CD1c-positive myeloid dendritic cell (primary cell): ENCODE measurements at regions not wholly inside any gene's neighbourhood (a gene's known extent, or its start where the extent isn't known, plus 50 kb on each side); places are given as distances from the start of the nearest gene placed in this dataset.

Experiments used
- DNase-seq: peaks from one replicate; pipeline ENCODE4 v3.0.0-alpha.2; 2016; ENCODE audit errors: extremely low spot score

DNA sequence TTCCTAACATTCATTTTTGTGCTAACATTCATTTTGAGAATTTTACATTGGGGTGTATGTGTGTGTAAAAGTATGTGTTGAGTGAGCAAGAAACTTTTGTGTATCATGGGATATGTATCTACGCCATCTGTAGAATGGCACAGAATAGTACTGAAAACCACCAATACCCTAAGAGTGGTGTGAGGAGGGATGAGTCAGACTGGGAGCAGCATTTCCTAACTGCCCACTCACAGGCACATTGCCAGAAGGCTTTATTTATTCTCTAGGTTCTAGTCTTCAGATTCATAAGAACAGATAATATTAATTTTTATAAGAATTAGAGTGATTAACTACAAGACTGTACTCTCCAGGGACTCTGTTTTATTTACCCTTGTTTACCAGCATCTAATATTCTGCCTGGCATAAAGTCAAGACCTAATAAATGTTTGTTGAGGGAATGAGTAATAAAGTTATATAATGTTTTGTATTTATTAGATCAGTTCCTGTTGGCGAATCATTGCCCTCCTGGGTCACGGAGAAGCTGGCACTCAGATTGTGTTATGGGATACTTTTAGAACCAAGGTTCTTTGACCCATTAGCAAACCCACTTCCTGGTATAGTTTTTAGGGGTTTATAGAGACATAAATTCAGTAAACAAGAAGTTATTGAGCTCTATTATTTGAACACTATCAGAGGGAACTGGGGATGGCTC, 159.1 kb upstream of the PPP2R2B start:
- no peak for DNase-seq

DNA sequence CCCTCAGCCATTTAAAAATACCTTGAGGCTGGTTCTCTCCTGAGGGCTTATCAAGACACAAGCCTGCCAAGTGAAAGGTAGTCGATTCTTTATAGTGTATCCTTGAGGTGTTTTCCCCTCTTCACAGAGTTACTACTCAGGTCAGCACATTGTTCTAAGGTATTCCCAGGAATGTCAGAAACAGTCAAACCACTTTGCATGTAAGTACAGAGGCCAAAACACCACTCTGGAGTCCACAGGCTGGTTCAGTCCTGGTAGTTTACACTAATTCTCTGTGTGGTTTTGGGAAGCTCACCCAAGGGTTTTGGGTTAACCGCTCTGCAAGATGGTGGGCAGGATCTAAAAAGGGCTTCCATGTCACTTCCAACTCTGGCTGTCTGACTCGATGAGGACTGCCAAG, 162.3 kb upstream of the PPP2R2B start:
- no peak for DNase-seq

DNA sequence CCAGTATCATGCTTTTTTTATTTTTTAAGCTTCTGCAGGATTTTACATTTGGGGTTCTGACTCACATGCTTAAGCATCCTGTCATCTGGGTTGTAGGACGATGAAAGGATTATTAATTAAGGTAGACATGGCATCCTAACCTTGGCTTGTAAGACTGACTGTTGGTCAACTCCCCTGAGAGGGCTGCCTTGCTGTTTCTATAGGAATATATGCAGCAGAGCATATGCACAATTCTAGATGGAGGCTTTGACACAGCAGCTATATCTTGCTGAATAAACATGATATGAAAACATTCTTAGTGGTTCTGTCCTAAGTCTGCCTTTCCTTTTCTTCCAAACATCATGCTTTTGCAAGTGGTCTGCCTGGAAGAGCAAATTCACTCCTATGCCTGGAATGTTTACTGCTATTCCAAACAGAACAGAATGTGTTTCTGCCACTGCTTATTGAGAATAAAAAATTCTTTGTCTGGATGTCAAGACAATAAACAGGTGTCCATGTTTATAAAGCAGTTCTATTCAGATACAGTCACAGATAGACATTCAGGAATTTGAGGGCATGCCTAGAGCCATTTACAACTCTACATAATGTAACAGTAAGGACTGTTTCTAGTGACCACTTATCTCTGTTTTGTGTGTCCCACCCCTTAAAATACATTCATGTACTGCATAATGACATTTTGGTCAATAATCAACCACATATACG, 166.2 kb upstream of the PPP2R2B start:
- no peak for DNase-seq

GRCh38 chr5:147045290-147045689, 166.7 kb upstream of the PPP2R2B start:
- no peak for DNase-seq

DNA sequence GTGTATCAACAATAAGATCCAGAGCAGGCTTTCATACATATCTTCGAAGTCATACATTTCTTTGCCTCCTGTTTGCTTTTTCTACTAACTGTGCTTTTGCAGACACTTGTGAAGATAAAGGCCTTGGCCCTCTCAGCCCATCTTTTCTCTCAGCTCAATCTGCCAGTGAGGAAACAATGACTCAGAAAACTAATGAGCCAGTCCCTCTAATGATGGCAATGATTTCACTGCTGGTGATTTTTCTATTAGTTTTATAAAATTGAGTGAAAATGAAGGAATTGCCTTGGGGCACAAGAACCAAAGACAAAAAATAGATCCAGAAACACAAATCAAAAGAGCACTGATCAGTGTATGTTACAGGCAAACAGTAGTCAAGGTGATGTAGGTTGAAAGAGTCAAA, 167.7 kb upstream of the PPP2R2B start:
- DNase-seq: no peak

- no peak for DNase-seq
These were observed 168.3 kb upstream of the PPP2R2B start for GRCh38 chr5:147046894-147047293.

DNA sequence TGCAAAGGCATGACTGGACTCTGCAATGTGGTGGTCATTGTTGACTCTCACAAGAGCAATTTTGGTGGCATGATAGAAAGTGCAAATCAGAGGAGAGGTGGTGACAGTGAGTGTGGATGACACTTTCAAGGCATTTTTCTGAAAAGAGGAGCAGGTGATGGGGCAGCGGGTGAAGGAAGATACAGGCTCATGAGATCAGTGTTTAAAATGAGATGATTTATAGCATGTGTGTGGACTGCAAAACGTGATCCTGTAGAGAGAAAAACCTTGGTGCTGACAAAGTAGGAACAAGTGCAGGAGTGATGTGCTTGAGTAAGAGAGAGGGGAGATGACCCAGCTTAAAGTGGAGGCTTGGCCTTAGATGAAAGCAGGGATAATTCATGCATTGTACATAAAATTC, 171.2 kb upstream of the PPP2R2B start:
- DNase-seq: no peak

GRCh38 chr5:147050172-147050571, 171.6 kb upstream of the PPP2R2B start:
- no peak for DNase-seq

- no peak for DNase-seq
These were observed 172.6 kb upstream of the PPP2R2B start for GRCh38 chr5:147051193-147051592.

GRCh38 chr5:147052519-147052918, 174.0 kb upstream of the PPP2R2B start:
- DNase-seq: no peak

- DNase-seq: no peak
These were observed 176.7 kb upstream of the PPP2R2B start for GRCh38 chr5:147055089-147055826.

DNA sequence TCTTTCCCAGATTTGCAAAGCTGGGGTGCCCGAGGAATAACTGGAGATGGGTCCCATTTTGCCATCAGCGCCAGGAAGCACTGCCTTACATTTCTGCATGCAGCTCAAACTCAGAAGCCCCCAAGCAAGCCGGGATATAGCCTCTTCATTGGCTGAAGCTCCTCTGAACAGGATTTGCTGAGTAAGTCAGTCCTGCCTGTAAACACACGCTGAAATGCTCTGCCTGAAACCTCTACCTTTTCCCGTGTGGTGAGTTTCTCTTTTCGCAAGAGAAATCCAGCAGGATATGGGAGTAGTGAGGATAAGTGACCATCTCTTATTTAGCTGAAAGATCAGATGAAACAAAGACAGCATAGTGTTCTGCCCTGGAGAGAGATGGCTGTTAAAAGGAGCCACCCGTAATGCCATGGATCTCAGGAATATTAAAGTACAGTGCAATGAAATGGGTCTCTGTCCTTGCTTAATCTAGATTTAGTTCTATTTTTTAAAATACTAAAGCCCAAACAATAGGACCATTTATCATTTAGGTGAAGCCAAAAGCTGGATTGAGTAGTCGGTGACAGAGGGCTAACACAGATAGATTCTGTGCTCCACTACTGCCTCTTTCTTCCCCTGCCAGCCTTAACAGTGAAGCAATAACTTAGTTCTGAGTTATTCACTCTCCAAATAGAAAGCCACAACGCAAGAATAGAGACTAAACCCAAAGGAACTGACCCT, 177.5 kb upstream of the PPP2R2B start:
- no peak for DNase-seq

- DNase-seq: no peak
These were observed 177.8 kb upstream of the STK32A start for GRCh38 chr5:147057051-147057450.

- DNase-seq: no peak
These were observed 173.4 kb upstream of the STK32A start for GRCh38 chr5:147061431-147061830.

DNA sequence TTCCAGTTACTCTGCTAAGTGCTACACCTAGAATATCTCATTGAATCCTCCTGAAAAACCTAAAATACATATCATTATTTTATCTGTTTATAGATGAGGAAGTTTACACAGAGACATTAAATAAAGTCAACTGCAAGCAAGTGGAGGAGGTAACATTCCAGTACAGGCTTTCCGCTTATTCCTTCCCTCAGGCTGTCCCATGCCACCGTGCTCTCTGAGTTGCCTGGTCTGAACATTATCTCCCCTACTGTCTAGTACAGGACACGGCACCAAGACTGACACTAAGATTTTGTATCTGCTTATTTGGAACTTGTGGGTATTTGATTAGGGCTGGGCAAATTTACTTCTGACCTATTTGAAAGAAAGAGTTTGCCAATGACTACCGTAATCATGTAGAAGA, 172.4 kb upstream of the STK32A start:
- DNase-seq: no peak

GRCh38 chr5:147063943-147064342, 170.9 kb upstream of the STK32A start:
- DNase-seq: no peak

DNA sequence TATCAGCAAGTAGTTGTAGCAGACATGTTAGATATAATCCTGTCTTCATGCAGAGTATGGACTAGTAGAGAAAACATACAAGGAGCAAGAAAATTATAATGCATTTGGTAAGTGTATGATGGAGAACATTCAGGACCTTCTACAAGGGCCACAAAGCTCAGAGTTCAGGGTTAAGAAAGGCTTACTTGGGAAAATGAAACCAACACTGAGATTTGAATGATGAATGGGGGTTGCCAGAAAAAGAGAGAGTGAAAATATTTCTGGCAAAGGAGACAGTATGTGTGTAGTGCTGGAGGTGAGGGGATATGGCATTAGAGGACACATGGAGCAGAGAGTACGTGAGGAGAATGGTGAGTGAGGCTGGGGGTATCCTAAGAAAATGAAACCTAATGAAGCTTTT, 169.8 kb upstream of the STK32A start:
- DNase-seq: no peak

- DNase-seq: no peak
These were observed 165.8 kb upstream of the STK32A start for GRCh38 chr5:147068998-147069397.

- DNase-seq: no peak
These were observed 162.2 kb upstream of the STK32A start for GRCh38 chr5:147072622-147073021.

GRCh38 chr5:147073098-147073497, 161.7 kb upstream of the STK32A start:
- DNase-seq: no peak

DNA sequence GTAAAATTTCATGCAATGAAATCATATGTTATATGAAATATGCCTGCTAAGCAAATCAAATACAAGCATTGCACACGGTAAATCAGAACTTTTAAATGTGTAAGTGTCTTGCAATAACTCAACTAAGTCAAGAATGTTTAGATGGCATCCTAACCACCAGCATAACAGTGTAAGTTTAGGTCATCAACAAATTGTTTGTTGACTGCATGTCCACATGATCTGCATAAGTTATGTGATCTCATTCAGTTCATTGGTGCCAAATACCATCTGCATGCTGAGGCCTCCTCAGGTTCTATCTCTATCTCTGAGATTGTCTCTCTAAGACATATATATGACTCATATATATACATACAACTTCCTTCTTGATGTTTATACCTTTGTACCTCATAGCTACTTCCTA, 159.6 kb upstream of the STK32A start:
- no peak for DNase-seq

- DNase-seq: no peak
These were observed 154.4 kb upstream of the STK32A start for GRCh38 chr5:147080391-147080790.
